WTC11 (cell line): ENCODE measurements at regions not wholly inside any gene's neighbourhood (a gene's known extent, or its start where the extent isn't known, plus 50 kb on each side); places are given as distances from the start of the nearest gene placed in this dataset.

Source experiments
- CTCF ChIP-seq: fragments of 200-600 bp; IDR thresholded peaks from 2 replicates; pipeline ENCODE4 v1.8.0; 2022; ENCODE audit warnings: antibody characterized with exemption
- ESRRA ChIP-seq: sonication (generic); formaldehyde crosslinking; IDR thresholded peaks from 2 replicates; pipeline ENCODE4 v1.8.1; 2022; ENCODE audit warnings: mild to moderate bottlenecking, missing genetic modification reagents, borderline replicate concordance
- ETV6 ChIP-seq: sonication (generic); formaldehyde crosslinking; IDR thresholded peaks from 2 replicates; pipeline ENCODE4 v1.8.1; 2022; ENCODE audit warnings: mild to moderate bottlenecking, missing genetic modification reagents
- FOXJ3 ChIP-seq: sonication (generic); formaldehyde crosslinking; IDR thresholded peaks from 2 replicates; pipeline ENCODE4 v1.9.0; 2021; ENCODE audit warnings: missing genetic modification reagents, mild to moderate bottlenecking, borderline replicate concordance
- IRF1 ChIP-seq: sonication (generic); formaldehyde crosslinking; IDR thresholded peaks from 2 replicates; pipeline ENCODE4 v1.8.0; 2023; ENCODE audit warnings: missing genetic modification reagents
- MXD4 ChIP-seq: fragments of 250-450 bp; sonication (Bioruptor Pico); IDR thresholded peaks from 2 replicates; pipeline ENCODE4 v1.8.0; 2021; ENCODE audit warnings: mild to moderate bottlenecking, moderate library complexity, borderline replicate concordance
- SP1 ChIP-seq: sonication (generic); formaldehyde crosslinking; conservative IDR thresholded peaks from 2 replicates; pipeline ENCODE4 v1.8.1; 2022; ENCODE audit warnings: missing genetic modification reagents
- ZBTB21 ChIP-seq: sonication (generic); formaldehyde crosslinking; IDR thresholded peaks from 2 replicates; pipeline ENCODE4 v1.8.1; 2023; ENCODE audit warnings: mild to moderate bottlenecking, missing genetic modification reagents, borderline replicate concordance
- TF ChIP-seq, protein P1 (sequence below): sonication (generic); formaldehyde crosslinking; IDR thresholded peaks from 2 replicates; pipeline ENCODE4 v1.8.0; 2022; ENCODE audit warnings: mild to moderate bottlenecking, missing genetic modification reagents
- TF ChIP-seq, protein P2 (sequence below): sonication (generic); formaldehyde crosslinking; IDR thresholded peaks from 2 replicates; pipeline ENCODE4 v1.8.1; 2022; ENCODE audit warnings: missing genetic modification reagents, borderline replicate concordance

- TF ChIP-seq ESRRA (CRISPR knock-in tag) (no peak), CTCF (no peak), IRF1 (no peak), ZBTB21 (CRISPR knock-in tag) (no peak), MXD4 (CRISPR knock-in tag) (no peak), FOXJ3 (CRISPR knock-in tag) (no peak), ETV6 (CRISPR knock-in tag) (no peak), SP1 (CRISPR knock-in tag) (no peak)
- TF ChIP-seq, protein P1, sequence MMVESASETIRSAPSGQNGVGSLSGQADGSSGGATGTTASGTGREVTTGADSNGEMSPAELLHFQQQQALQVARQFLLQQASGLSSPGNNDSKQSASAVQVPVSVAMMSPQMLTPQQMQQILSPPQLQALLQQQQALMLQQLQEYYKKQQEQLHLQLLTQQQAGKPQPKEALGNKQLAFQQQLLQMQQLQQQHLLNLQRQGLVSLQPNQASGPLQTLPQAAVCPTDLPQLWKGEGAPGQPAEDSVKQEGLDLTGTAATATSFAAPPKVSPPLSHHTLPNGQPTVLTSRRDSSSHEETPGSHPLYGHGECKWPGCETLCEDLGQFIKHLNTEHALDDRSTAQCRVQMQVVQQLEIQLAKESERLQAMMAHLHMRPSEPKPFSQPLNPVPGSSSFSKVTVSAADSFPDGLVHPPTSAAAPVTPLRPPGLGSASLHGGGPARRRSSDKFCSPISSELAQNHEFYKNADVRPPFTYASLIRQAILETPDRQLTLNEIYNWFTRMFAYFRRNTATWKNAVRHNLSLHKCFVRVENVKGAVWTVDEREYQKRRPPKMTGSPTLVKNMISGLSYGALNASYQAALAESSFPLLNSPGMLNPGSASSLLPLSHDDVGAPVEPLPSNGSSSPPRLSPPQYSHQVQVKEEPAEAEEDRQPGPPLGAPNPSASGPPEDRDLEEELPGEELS = no peak
- TF ChIP-seq, protein P2, sequence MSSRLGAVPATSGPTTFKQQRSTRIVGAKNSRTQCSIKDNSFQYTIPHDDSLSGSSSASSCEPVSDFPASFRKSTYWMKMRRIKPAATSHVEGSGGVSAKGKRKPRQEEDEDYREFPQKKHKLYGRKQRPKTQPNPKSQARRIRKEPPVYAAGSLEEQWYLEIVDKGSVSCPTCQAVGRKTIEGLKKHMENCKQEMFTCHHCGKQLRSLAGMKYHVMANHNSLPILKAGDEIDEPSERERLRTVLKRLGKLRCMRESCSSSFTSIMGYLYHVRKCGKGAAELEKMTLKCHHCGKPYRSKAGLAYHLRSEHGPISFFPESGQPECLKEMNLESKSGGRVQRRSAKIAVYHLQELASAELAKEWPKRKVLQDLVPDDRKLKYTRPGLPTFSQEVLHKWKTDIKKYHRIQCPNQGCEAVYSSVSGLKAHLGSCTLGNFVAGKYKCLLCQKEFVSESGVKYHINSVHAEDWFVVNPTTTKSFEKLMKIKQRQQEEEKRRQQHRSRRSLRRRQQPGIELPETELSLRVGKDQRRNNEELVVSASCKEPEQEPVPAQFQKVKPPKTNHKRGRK (CRISPR knock-in tag) = no peak
Observed at GRCh38 chr4:89369581-89369980, 62.0 kb upstream of the GPRIN3 start.
